ENCODE measurements at regions not wholly inside any gene's neighbourhood (a gene's known extent, or its start where the extent isn't known, plus 50 kb on each side); places are given as distances from the start of the nearest gene placed in this dataset.

DNA sequence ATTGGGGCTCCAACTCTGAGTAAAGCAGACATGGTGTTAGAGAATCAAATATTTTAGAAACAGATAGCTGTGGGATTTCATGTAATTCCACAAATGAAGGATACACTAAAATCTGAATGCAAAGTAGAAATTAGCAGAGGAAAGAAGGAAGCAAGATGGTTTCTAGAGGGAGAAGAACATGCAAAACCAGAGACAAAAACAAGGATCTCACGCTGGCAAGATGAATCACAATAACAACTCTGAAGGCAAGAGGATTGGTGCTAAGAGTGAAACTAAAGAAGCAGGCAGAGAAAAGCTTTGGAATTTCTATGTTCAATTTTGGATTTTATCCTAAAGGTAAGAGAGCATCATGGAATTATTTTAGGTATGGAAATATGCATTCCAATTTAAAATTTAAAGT is 857.2 kb upstream of the COX7C start:
- Histone ChIP-seq H3K9me1 (ENCODE audit: control insufficient read depth, insufficient read depth, low read length) (no peaks in the 10 kb centered on the region), H3K4me2 (ENCODE audit: insufficient read depth, low read length) (no peak overlapping the region), H3K79me2 (ENCODE audit: control insufficient read depth, insufficient read depth, low read length) (no peaks in the 10 kb centered on the region), H2AFZ (ENCODE audit: low read depth, low read length) (no peak overlapping the region), H4K20me1 (replicated peaks; ENCODE audit: control insufficient read depth, insufficient read depth, low read length) (no peaks in the 10 kb centered on the region), H3K36me3 (ENCODE audit: control insufficient read depth, insufficient read depth, low read length) (no peaks in the 10 kb centered on the region), H3K4me3 (no peak overlapping the region), H3K27me3 (ENCODE audit: control insufficient read depth in 2 of 2, insufficient read depth in 2 of 2, low read length in 2 of 2) (no peaks in the 10 kb centered on the region), H3K4me1 (replicated peaks in 1 of 2; ENCODE audit: control insufficient read depth in 2 of 2, insufficient read depth in 2 of 2, low read length in 2 of 2) (no peaks in the 10 kb centered on the region), H3K27ac (ENCODE audit: extremely low read depth, low read depth, low read length) (no peak overlapping the region), H3K9ac (ENCODE audit: insufficient read depth in 1 of 2, low read depth in 2 of 2, low read length in 2 of 2) (no peak overlapping the region), H3K9me3 (replicated peaks; ENCODE audit: control insufficient read depth, insufficient read depth, low read depth, low read length) (no peaks in the 10 kb centered on the region)
- in situ Hi-C loops (cut with MboI): no loop called here
- ChIA-PET POLR2A (no interaction called here), CTCF (ENCODE audit: low intra/inter-chr PET ratio) (no interaction called here)
- FAIRE-seq (no peak), DNase-seq (ENCODE audit: extremely low read depth in 1 of 4, low spot score in 3 of 4) (no peak), ATAC-seq (no peak)
- intact Hi-C loops (cut with micrococcal nuclease): no loop called here
- no peak for TF ChIP-seq FIP1L1 (IDR thresholded peaks at IDR 0.05; ENCODE audit: low read depth, low read length, poor library complexity, severe bottlenecking)
- TF ChIP-seq ELF1 (tag; IDR thresholded peaks at IDR 0.05): no peak
- TF ChIP-seq ZNF3 (CRISPR knock-in tag; IDR thresholded peaks at IDR 0.05): no peak
- no peak for TF ChIP-seq NFXL1 (CRISPR knock-in tag; IDR thresholded peaks at IDR 0.05)
- TF ChIP-seq FOS (IDR thresholded peaks at IDR 0.05; ENCODE audit: extremely low read depth, insufficient read length): no peak
- TF ChIP-seq ZNF41 (CRISPR knock-in tag; conservative IDR thresholded peaks at IDR 0.05): no peak
- TF ChIP-seq BACH1 (tag; IDR thresholded peaks at IDR 0.05): no peak
- no peak for TF ChIP-seq NRF1 (conservative IDR thresholded peaks at IDR 0.05 in 1 of 2, IDR thresholded peaks at IDR 0.05 in 1 of 2)
- TF ChIP-seq ZNF274 (IDR thresholded peaks at IDR 0.05; ENCODE audit: borderline replicate concordance, low read depth, low read length): no peak
- TF ChIP-seq KHSRP (IDR thresholded peaks at IDR 0.05): no peak
- TF ChIP-seq, protein P1, sequence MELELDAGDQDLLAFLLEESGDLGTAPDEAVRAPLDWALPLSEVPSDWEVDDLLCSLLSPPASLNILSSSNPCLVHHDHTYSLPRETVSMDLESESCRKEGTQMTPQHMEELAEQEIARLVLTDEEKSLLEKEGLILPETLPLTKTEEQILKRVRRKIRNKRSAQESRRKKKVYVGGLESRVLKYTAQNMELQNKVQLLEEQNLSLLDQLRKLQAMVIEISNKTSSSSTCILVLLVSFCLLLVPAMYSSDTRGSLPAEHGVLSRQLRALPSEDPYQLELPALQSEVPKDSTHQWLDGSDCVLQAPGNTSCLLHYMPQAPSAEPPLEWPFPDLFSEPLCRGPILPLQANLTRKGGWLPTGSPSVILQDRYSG (tag; conservative IDR thresholded peaks at IDR 0.05; ENCODE audit: low read depth): no peak
- TF ChIP-seq, protein P2, sequence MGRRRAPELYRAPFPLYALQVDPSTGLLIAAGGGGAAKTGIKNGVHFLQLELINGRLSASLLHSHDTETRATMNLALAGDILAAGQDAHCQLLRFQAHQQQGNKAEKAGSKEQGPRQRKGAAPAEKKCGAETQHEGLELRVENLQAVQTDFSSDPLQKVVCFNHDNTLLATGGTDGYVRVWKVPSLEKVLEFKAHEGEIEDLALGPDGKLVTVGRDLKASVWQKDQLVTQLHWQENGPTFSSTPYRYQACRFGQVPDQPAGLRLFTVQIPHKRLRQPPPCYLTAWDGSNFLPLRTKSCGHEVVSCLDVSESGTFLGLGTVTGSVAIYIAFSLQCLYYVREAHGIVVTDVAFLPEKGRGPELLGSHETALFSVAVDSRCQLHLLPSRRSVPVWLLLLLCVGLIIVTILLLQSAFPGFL (CRISPR knock-in tag; IDR thresholded peaks at IDR 0.05): no peak
- TF ChIP-seq GATAD2B (IDR thresholded peaks at IDR 0.05; ENCODE audit: borderline replicate concordance): no peak
- TF ChIP-seq, protein P3, sequence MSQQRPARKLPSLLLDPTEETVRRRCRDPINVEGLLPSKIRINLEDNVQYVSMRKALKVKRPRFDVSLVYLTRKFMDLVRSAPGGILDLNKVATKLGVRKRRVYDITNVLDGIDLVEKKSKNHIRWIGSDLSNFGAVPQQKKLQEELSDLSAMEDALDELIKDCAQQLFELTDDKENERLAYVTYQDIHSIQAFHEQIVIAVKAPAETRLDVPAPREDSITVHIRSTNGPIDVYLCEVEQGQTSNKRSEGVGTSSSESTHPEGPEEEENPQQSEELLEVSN (IDR thresholded peaks at IDR 0.05; ENCODE audit: borderline replicate concordance in 1 of 2, extremely low read depth in 1 of 2, insufficient read depth in 1 of 2, insufficient read length in 1 of 2, low read depth in 1 of 2, low read length in 1 of 2, poor library complexity in 1 of 2, severe bottlenecking in 1 of 2): no peak
- TF ChIP-seq SMARCE1 (IDR thresholded peaks at IDR 0.05): no peak
- no peak for TF ChIP-seq OTX1 (CRISPR knock-in tag; IDR thresholded peaks at IDR 0.05)
- no peak for TF ChIP-seq TEAD1 (CRISPR knock-in tag; IDR thresholded peaks at IDR 0.05)
- no peak for TF ChIP-seq HDAC8 (tag; IDR thresholded peaks at IDR 0.05)
- no peak for TF ChIP-seq TAF1 (IDR thresholded peaks at IDR 0.05; ENCODE audit: control insufficient read depth, extremely low read depth, insufficient read depth, low read length, severe bottlenecking)
- 0% methylated on average over 1 of the region's 1 CpG for WGBS (ENCODE audit: insufficient coverage, low coverage, missing lambda C conversion rate)
- BruUV-seq (replicated peaks): no TSS peak
